K562 (cell line): ENCODE measurements at regions not wholly inside any gene's neighbourhood (a gene's known extent, or its start where the extent isn't known, plus 50 kb on each side); places are given as distances from the start of the nearest gene placed in this dataset.

Experiments used
- ATAC-seq: fragments of 200-7000 bp; cut with Tn5 transposase; 3 replicates; pipeline ENCODE4 v1.9.1; 2020; ENCODE audit warnings: moderate library complexity
- BruUV-seq: library from RNA; stranded (reverse); fragments of 400-500 nt; replicated peaks from 2 replicates; lab custom pipeline; 2021; lab: Mats Ljungman, UMichigan
- CTCF ChIA-PET: fragments of 300-600 bp; formaldehyde crosslinking; extraction: SDS; loops from one replicate; lab custom pipeline; 2021; ENCODE audit warnings: low intra/inter-chr PET ratio; lab: Yijun Ruan, JAX
- POLR2A ChIA-PET: fragments of 300-600, 350-650 bp; sonication (Branson Sonifier 250); formaldehyde crosslinking; extraction: SDS; loops from one replicate; lab custom pipeline; 2021; ENCODE audit warnings: antibody characterized with exemption, inconsistent platforms; lab: Yijun Ruan, JAX
- DNase-seq, 4 experiments: peaks; one replicate each; pipeline versions ENCODE4 v3.0.0 to v3.0.0-alpha.2; 2011 to 2018; ENCODE audit warnings: low spot score in 3 of 4, mixed read lengths in 3 of 4; ENCODE audit errors: extremely low read depth in 1 of 4
- FAIRE-seq: peaks from 2 replicates; lab custom pipeline; 2011; peaks lifted over from hg19 to GRCh38; lab: Jason Lieb, UNC
- H2AFZ ChIP-seq: 2 replicates; pipeline ENCODE4 v1.6.0; 2011; ENCODE audit warnings: low read depth, low read length, control low read depth, inconsistent platforms
- H3K27ac ChIP-seq: fragments of 200-600 bp; 3 replicates; pipeline ENCODE4 v1.8.0; 2011; ENCODE audit warnings: low read depth, mild to moderate bottlenecking, control low read depth, inconsistent platforms, low read length, moderate library complexity, mixed read lengths; ENCODE audit errors: extremely low read depth
- H3K27me3 ChIP-seq, 2 experiments: fragments of 300-600 bp in 1 of 2; 2 replicates in 1 of 2; 3 replicates in 1 of 2; pipeline versions ENCODE4 v1.6.0 to v1.8.0; 2011; ENCODE audit warnings: inconsistent platforms in 2 of 2, low read length in 2 of 2, mild to moderate bottlenecking in 1 of 2, mixed read lengths in 1 of 2, moderate library complexity in 1 of 2; ENCODE audit not compliant: control insufficient read depth in 2 of 2, insufficient read depth in 2 of 2
- H3K36me3 ChIP-seq: fragments of 300-600 bp; 3 replicates; pipeline ENCODE4 v1.8.0; 2011; ENCODE audit warnings: mild to moderate bottlenecking, low read length, inconsistent platforms; ENCODE audit not compliant: control insufficient read depth, insufficient read depth
- H3K4me1 ChIP-seq, 2 experiments: fragments of 200-600 bp in 1 of 2; replicated peaks in 1 of 2; 2 replicates in 1 of 2; 3 replicates in 1 of 2; pipeline versions ENCODE4 v1.5.1 to v1.8.0; 2011; ENCODE audit warnings: inconsistent platforms in 2 of 2, low read length in 2 of 2, mild to moderate bottlenecking in 1 of 2, mixed read lengths in 1 of 2, moderate library complexity in 1 of 2; ENCODE audit not compliant: control insufficient read depth in 2 of 2, insufficient read depth in 2 of 2
- H3K4me2 ChIP-seq: 2 replicates; pipeline ENCODE4 v1.6.1; 2011; ENCODE audit warnings: low read length, control low read depth, inconsistent platforms, mixed read lengths; ENCODE audit not compliant: insufficient read depth
- H3K4me3 ChIP-seq: fragments of 200-600 bp; sonication (generic), shearing (Covaris generic); 2 replicates; pipeline ENCODE4 v1.5.1; 2016; ENCODE audit warnings: control low read depth, inconsistent platforms
- H3K79me2 ChIP-seq: fragments of 200-600 bp; 3 replicates; pipeline ENCODE4 v1.8.0; 2011; ENCODE audit warnings: low read length, inconsistent platforms; ENCODE audit not compliant: control insufficient read depth, insufficient read depth
- H3K9ac ChIP-seq, 2 experiments: 2 replicates each; pipeline versions ENCODE4 v1.6.0 to v1.6.1; 2011; ENCODE audit warnings: low read depth in 2 of 2, low read length in 2 of 2, control low read depth in 1 of 2, inconsistent platforms in 1 of 2, mild to moderate bottlenecking in 1 of 2, mixed read lengths in 1 of 2; ENCODE audit not compliant: insufficient read depth in 1 of 2
- H3K9me1 ChIP-seq: one replicate; pipeline ENCODE4 v1.6.0; 2011; ENCODE audit warnings: inconsistent platforms, mild to moderate bottlenecking, low read length, moderate library complexity; ENCODE audit not compliant: control insufficient read depth, insufficient read depth
- H3K9me3 ChIP-seq: replicated peaks from 2 replicates; pipeline ENCODE4 v1.5.1; 2011; ENCODE audit warnings: low read depth, low read length, inconsistent platforms; ENCODE audit not compliant: control insufficient read depth, insufficient read depth
- H4K20me1 ChIP-seq: replicated peaks from 2 replicates; pipeline ENCODE4 v1.6.1; 2011; ENCODE audit warnings: low read length, inconsistent platforms, mixed read lengths; ENCODE audit not compliant: control insufficient read depth, insufficient read depth
- WHSC1 ChIP-seq: IDR thresholded peaks from one replicate; pipeline ENCODE4 v1.6.1; 2012; ENCODE audit warnings: low read length, control low read depth, inconsistent platforms
- ZBTB8A ChIP-seq: fragments of 450-650 bp; IDR thresholded peaks from 2 replicates; pipeline ENCODE4 v1.6.1; 2018; ENCODE audit warnings: mild to moderate bottlenecking, moderate library complexity; ENCODE audit not compliant: partially characterized antibody
- WGBS: fragments of 100-300 bp; shearing (Covaris generic); methylation state at CpG from one replicate; pipeline ENCODE4 v1.1.6; 2016; ENCODE audit warnings: low coverage, mixed read lengths; ENCODE audit not compliant: insufficient coverage; ENCODE audit errors: missing lambda C conversion rate; 5-methylcytosine and 5-hydroxymethylcytosine counted together
- in situ Hi-C: fragments of 300-500 bp; cut with MboI; formaldehyde crosslinking; loops from 4 replicates; pipeline ENCODE4 v1.15.0; 2018; ENCODE audit warnings: inconsistent platforms, mixed read lengths
- intact Hi-C: fragments of 100-400 bp; cut with micrococcal nuclease; formaldehyde crosslinking; loops from 2 replicates; pipeline ENCODE4 v1.14.2; 2022
- TF ChIP-seq, protein P1 (sequence below): sonication (generic); formaldehyde crosslinking; IDR thresholded peaks from 2 replicates; pipeline ENCODE4 v1.8.1; 2023; ENCODE audit warnings: mild to moderate bottlenecking, missing genetic modification reagents
- TF ChIP-seq, protein P2 (sequence below), 3 experiments: IDR thresholded peaks in 2 of 3; conservative IDR thresholded peaks in 1 of 3; 2 replicates each; pipeline ENCODE4 v1.5.1; 2011 to 2012; ENCODE audit warnings: low read length in 3 of 3, mild to moderate bottlenecking in 3 of 3, control low read depth in 2 of 3, improper control_type of control experiment in 1 of 3, inconsistent platforms in 1 of 3, low read depth in 1 of 3, mixed read lengths in 1 of 3, moderate library complexity in 1 of 3; ENCODE audit not compliant: insufficient read depth in 2 of 3

DNA sequence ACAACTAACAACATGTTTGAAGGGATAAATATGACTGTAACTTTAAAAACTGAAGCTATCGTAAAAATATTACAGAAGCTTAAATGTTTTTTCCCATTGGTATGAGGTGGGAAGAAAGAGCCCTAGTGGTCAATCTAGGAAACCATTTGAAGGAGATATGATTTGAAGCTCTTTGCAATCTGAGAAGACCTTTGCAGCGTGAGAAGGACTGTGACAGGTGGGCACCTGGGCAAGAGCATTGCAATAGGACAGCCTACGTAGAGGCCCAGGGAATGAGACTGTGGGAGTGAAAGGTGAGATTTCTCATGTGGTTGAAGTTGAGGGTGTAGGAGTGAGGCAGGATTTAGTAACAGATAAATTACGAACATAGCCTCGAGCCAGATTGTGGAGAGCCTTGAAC, 108.0 kb upstream of the PDE7B start:
- FAIRE-seq (peak; percentile 42), ATAC-seq (peak; percentile 60), DNase-seq (no peak)
- BruUV-seq = no TSS peak
- under 1% methylated on average over 5 of the region's 5 CpGs for WGBS
- Histone ChIP-seq H3K4me2 (no peak overlapping the region), H2AFZ (no peak overlapping the region), H4K20me1 (no peaks in the 10 kb centered on the region), H3K4me1 (no peaks in the 10 kb centered on the region), H3K9me3 (no peaks in the 10 kb centered on the region), H3K4me3 (no peak overlapping the region), H3K36me3 (no peaks in the 10 kb centered on the region), H3K9me1 (no peaks in the 10 kb centered on the region), H3K27ac (no peak overlapping the region), H3K9ac (no peak overlapping the region), H3K79me2 (no peaks in the 10 kb centered on the region), H3K27me3 (no peaks in the 10 kb centered on the region)
- ChIA-PET POLR2A (interaction anchor here (0.6 to 1.4 kb wide), 2 partner anchors 44 to 124 kb away, joined by 3 read pairs; no protein-coding TSS in a partner anchor), CTCF (no interaction called here)
- in situ Hi-C loops (no loop called here), intact Hi-C loops (no loop called here)
- TF ChIP-seq, protein P1, sequence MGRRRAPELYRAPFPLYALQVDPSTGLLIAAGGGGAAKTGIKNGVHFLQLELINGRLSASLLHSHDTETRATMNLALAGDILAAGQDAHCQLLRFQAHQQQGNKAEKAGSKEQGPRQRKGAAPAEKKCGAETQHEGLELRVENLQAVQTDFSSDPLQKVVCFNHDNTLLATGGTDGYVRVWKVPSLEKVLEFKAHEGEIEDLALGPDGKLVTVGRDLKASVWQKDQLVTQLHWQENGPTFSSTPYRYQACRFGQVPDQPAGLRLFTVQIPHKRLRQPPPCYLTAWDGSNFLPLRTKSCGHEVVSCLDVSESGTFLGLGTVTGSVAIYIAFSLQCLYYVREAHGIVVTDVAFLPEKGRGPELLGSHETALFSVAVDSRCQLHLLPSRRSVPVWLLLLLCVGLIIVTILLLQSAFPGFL (CRISPR knock-in tag) = no peak
- TF ChIP-seq, protein P2, sequence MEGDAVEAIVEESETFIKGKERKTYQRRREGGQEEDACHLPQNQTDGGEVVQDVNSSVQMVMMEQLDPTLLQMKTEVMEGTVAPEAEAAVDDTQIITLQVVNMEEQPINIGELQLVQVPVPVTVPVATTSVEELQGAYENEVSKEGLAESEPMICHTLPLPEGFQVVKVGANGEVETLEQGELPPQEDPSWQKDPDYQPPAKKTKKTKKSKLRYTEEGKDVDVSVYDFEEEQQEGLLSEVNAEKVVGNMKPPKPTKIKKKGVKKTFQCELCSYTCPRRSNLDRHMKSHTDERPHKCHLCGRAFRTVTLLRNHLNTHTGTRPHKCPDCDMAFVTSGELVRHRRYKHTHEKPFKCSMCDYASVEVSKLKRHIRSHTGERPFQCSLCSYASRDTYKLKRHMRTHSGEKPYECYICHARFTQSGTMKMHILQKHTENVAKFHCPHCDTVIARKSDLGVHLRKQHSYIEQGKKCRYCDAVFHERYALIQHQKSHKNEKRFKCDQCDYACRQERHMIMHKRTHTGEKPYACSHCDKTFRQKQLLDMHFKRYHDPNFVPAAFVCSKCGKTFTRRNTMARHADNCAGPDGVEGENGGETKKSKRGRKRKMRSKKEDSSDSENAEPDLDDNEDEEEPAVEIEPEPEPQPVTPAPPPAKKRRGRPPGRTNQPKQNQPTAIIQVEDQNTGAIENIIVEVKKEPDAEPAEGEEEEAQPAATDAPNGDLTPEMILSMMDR (IDR thresholded peaks at IDR 0.05 in 2 of 3, conservative IDR thresholded peaks at IDR 0.05 in 1 of 3; ENCODE audit: insufficient read depth in 2 of 3, low read depth in 1 of 3, low read length in 3 of 3) = peak in 1 of 3 experiments; percentile 29; a peak in 2 of 6 replicates
- no peak for TF ChIP-seq WHSC1
- TF ChIP-seq ZBTB8A = no peak
